ENCODE measurements at regions not wholly inside any gene's neighbourhood (a gene's known extent, or its start where the extent isn't known, plus 50 kb on each side); places are given as distances from the start of the nearest gene placed in this dataset.

GRCh38 chr13:74324338-74324737 lies 190.1 kb upstream of the KLF12 start:
- no peak for DNase-seq

GRCh38 chr13:74322562-74322961 lies 188.4 kb upstream of the KLF12 start:
- DNase-seq = no peak

- no peak for DNase-seq
Observed at GRCh38 chr13:74320282-74320681, 186.1 kb upstream of the KLF12 start.

- no peak for DNase-seq
Observed at GRCh38 chr13:74316547-74316946, 182.3 kb upstream of the KLF12 start.

- DNase-seq = no peak
Observed at GRCh38 chr13:74306496-74306895, 172.3 kb upstream of the KLF12 start.

GRCh38 chr13:74305876-74306275 lies 171.7 kb upstream of the KLF12 start:
- DNase-seq = no peak

GRCh38 chr13:74301258-74301935 lies 167.2 kb upstream of the KLF12 start:
- DNase-seq = no peak

- DNase-seq = no peak
Observed at GRCh38 chr13:74300162-74300561, 166.0 kb upstream of the KLF12 start.

- DNase-seq = no peak
Observed at GRCh38 chr13:74299721-74300120, 165.5 kb upstream of the KLF12 start.

- DNase-seq = no peak
Observed at GRCh38 chr13:74298923-74299322, 164.7 kb upstream of the KLF12 start.

- peak; percentile 29 for DNase-seq
Observed at GRCh38 chr13:74289861-74290773, 155.9 kb upstream of the KLF12 start.

GRCh38 chr13:74289107-74289506 lies 154.9 kb upstream of the KLF12 start:
- no peak for DNase-seq

GRCh38 chr13:74288361-74288911 lies 154.2 kb upstream of the KLF12 start:
- DNase-seq = peak; percentile 20

GRCh38 chr13:74287724-74288169 lies 153.5 kb upstream of the KLF12 start:
- peak; percentile 81 for DNase-seq

GRCh38 chr13:74280795-74281490 lies 146.7 kb upstream of the KLF12 start:
- DNase-seq = no peak

GRCh38 chr13:74280093-74280794 lies 146.0 kb upstream of the KLF12 start:
- DNase-seq = no peak

- no peak for DNase-seq
Observed at GRCh38 chr13:74278901-74279300, 144.7 kb upstream of the KLF12 start.

- no peak for DNase-seq
Observed at GRCh38 chr13:74274916-74275315, 140.7 kb upstream of the KLF12 start.

GRCh38 chr13:74273581-74273980 lies 139.4 kb upstream of the KLF12 start:
- DNase-seq = no peak

GRCh38 chr13:74272826-74273225 lies 138.6 kb upstream of the KLF12 start:
- no peak for DNase-seq

- no peak for DNase-seq
Observed at GRCh38 chr13:74270018-74270417, 135.8 kb upstream of the KLF12 start.

- no peak for DNase-seq
Observed at GRCh38 chr13:74266861-74267260, 132.7 kb upstream of the KLF12 start.

GRCh38 chr13:74266309-74266708 lies 132.1 kb upstream of the KLF12 start:
- DNase-seq = no peak
